ENCODE measurements at regions not wholly inside any gene's neighbourhood (a gene's known extent, or its start where the extent isn't known, plus 50 kb on each side); places are given as distances from the start of the nearest gene placed in this dataset.
"Not testable (repeated sequence)": the region's sequence is repeated elsewhere in the genome, so short reads cannot be mapped to it uniquely, and the experiment has no call there.

- TF ChIP-seq CTCF, POLR2A (IDR thresholded peaks at IDR 0.05): not testable (repeated sequence)
Measured at GRCh38 chr12:20160899-20161298, 207.4 kb upstream of the PDE3A start.

All from heart left ventricle (tissue), 13 donors.